ENCODE measurements at regions not wholly inside any gene's neighbourhood (a gene's known extent, or its start where the extent isn't known, plus 50 kb on each side); places are given as distances from the start of the nearest gene placed in this dataset.

- no peak for DNase-seq (ENCODE audit: low spot score)
Measured at GRCh38 chr20:17787816-17788215, 88.0 kb downstream of the BANF2 start.

GRCh38 chr20:17786221-17786718 is 86.5 kb downstream of the BANF2 start:
- DNase-seq (ENCODE audit: low spot score) = no peak
